ENCODE measurements at regions not wholly inside any gene's neighbourhood (a gene's known extent, or its start where the extent isn't known, plus 50 kb on each side); places are given as distances from the start of the nearest gene placed in this dataset.
A peak's percentile ranks its signal among the peaks of the same experiment; 100 is the strongest.

DNA sequence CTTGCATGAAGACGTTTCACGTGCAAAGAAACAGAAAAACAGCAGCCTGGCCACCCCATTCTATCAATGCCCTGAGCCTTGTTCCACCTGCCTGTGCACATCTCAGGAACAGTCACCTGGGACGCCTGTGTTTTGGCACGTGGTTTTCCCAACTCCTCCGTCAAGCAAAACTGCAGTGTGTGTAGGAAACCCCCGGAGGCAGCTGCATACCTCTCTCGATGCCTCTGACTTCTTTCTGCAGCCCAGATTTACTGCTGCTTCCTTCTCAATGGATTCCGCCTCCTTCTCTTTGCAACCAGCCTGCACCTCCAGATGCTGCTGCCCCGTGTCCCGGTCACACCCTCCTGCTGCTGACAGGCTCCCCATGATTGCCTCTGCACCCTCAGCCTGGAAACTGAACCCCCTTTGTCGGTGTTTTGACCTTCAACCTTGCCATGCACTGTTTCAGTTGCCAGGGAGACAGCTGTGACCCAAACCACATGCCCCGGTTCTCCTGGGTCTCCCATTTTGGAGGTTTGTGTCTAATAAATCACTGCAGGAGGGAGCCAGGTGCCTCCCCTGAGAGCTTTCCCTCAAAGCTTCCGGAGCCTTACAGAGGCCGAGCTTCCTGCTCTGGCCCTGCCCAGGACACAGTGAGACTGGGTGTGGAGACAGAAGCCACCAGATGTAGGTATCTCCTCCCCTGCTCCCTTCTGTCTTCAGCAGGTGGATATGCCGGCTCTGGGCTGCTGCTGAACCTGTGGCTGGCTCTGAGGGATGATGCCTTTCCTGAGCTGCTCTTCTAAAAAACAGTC is 395.5 kb upstream of the IRX1 start:
- no peak overlapping the region for H3K4me3 ChIP-seq (ENCODE audit: low read depth, low read length)
- TF ChIP-seq, protein P1, sequence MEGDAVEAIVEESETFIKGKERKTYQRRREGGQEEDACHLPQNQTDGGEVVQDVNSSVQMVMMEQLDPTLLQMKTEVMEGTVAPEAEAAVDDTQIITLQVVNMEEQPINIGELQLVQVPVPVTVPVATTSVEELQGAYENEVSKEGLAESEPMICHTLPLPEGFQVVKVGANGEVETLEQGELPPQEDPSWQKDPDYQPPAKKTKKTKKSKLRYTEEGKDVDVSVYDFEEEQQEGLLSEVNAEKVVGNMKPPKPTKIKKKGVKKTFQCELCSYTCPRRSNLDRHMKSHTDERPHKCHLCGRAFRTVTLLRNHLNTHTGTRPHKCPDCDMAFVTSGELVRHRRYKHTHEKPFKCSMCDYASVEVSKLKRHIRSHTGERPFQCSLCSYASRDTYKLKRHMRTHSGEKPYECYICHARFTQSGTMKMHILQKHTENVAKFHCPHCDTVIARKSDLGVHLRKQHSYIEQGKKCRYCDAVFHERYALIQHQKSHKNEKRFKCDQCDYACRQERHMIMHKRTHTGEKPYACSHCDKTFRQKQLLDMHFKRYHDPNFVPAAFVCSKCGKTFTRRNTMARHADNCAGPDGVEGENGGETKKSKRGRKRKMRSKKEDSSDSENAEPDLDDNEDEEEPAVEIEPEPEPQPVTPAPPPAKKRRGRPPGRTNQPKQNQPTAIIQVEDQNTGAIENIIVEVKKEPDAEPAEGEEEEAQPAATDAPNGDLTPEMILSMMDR (IDR thresholded peaks at IDR 0.05; ENCODE audit: low read depth, low read length, missing control alignments): no peak
- in situ Hi-C loops (cut with HindIII; ENCODE audit: low sequenced_read_pairs): no loop called here
- no peak for DNase-seq (ENCODE audit: low read depth)

DNA sequence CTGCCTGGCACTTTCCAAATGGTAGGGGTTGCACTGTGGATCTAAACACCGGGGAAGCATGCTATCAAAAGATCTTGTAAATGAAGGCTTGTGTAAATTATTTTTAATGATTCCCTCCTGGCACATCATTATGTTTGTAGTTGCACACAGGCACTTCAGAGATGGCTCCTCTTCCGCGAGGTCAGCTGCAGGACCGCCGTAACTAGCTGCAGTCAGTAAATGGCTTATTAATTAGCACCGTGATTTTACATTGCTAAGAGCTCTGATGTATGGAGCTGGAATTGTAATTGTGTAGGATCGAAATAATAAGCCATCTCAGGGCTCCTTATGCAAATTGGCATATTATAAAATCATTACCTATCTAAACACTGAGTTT is 397.6 kb upstream of the IRX1 start:
- DNase-seq (ENCODE audit: low read depth): no peak
- in situ Hi-C loops (cut with HindIII; ENCODE audit: low sequenced_read_pairs): no loop called here
- TF ChIP-seq, protein P1 (IDR thresholded peaks at IDR 0.05; ENCODE audit: low read depth, low read length, missing control alignments): no peak
- H3K4me3 ChIP-seq (ENCODE audit: low read depth, low read length): peak overlapping the region; percentile 34

DNA sequence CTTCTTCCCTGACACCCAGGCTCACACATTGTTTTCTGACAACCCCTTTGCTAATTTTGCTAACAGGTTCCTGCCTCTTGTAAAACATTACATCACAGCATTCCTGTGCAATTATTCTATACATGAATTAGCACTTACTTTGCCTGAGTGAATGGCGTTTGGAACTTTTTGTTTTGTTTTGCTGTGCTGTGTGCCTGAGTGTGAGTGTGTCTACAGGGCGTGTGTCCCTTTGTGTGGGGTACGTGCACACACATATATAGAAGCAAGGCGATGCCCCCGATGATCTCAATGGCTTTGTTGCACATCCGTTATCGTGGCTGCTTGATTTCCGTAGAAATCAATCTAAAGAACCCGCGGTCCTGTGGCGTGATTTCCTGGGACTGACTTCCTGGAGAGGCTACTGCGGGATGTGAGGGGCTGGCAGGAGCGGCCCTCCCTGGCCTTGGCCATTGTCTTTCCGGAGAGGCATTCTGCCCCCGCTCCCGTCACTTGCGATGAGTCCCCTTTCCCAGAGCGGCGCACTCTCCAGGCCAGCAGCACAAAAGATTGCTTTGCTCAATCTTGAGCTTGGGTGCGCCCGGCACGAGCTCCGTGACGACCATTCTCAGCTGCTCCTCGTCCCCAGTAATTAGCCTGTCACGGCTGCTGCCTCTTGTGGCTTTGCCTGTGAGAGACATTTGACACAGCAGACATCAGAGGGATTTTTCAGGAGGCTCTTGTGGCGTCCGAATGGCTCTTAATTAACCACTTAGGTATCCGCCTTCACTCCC is 398.1 kb upstream of the IRX1 start:
- in situ Hi-C loops (cut with HindIII; ENCODE audit: low sequenced_read_pairs): no loop called here
- TF ChIP-seq, protein P1 (IDR thresholded peaks at IDR 0.05; ENCODE audit: low read depth, low read length, missing control alignments): no peak
- H3K4me3 ChIP-seq (ENCODE audit: low read depth, low read length): peak overlapping the region; percentile 34
- DNase-seq (ENCODE audit: low read depth): no peak

DNA sequence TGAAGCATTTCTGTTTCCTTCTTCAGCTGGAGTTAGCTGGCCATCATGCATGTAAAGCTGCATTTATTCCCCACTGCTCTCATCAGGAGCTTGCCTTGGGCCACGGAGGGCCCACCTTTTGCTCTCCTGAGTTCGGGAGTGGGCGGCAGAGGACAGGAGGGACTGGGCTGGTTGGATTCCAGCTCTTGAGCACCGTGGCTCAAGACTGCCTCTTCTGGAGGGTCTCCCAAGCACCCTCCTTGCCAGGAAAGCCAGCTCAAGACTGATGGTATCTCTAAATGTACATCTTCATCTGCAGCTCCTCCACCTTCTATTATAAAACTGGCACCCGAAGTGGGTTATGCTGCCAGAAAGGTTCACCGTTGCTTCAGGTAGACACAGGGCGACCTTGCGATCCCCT is 399.6 kb upstream of the IRX1 start:
- H3K4me3 ChIP-seq (ENCODE audit: low read depth, low read length): no peak overlapping the region
- in situ Hi-C loops (cut with HindIII; ENCODE audit: low sequenced_read_pairs): no loop called here
- TF ChIP-seq, protein P1 (IDR thresholded peaks at IDR 0.05; ENCODE audit: low read depth, low read length, missing control alignments): no peak
- DNase-seq (ENCODE audit: low read depth): no peak

DNA sequence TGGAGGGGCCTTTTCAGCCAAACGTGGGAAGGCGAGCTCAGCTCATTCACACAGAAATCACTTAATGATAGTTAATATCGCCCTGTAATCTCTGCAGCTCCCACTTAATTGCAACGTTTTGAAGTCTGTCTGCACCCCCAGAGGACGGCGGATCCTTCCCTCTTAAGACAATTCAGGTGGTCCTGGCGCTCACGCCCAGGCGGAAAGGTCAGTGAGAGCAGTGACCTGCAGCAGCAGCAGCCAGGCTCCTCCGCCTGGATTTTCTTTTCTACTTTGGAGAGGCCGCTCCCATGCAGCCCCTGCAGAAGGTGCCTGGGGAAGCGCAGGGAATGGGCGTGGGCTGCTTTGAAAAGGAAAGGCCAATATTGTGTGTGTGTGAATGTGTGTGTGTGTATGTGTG is 400.9 kb upstream of the IRX1 start:
- no peak overlapping the region for H3K4me3 ChIP-seq (ENCODE audit: low read depth, low read length)
- TF ChIP-seq, protein P1 (IDR thresholded peaks at IDR 0.05; ENCODE audit: low read depth, low read length, missing control alignments): no peak
- in situ Hi-C loops (cut with HindIII; ENCODE audit: low sequenced_read_pairs): no loop called here
- DNase-seq (ENCODE audit: low read depth): no peak

DNA sequence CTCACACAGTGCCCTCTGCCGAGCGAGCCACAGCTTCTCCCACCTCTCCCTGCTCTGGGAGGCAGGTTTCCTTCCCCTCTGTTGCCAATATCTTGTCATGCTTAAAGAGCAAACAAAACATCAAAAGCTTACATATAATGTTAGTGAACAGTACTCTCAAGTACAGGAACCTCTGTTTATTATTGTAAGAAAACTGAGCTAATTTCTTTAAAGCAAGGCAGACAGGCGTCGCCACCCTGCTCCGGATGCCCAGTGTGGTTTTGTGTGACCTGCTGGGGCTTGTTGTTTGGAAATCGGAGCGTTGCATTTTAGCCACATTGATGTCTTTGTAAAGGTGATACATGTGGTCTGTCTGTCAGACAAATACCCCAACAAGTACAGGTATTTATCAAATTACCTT is 401.4 kb upstream of the IRX1 start:
- in situ Hi-C loops (cut with HindIII; ENCODE audit: low sequenced_read_pairs): no loop called here
- TF ChIP-seq, protein P1 (IDR thresholded peaks at IDR 0.05; ENCODE audit: low read depth, low read length, missing control alignments): no peak
- H3K4me3 ChIP-seq (ENCODE audit: low read depth, low read length): no peak overlapping the region
- DNase-seq (ENCODE audit: low read depth): no peak

All from astrocyte of the cerebellum (primary cell).